HCT116 (cell line): ENCODE measurements at regions not wholly inside any gene's neighbourhood (a gene's known extent, or its start where the extent isn't known, plus 50 kb on each side); places are given as distances from the start of the nearest gene placed in this dataset.

Experiments
- ATAC-seq: fragments of 200-7000 bp; cut with Tn5 transposase; 2 replicates; pipeline ENCODE4 v1.9.1; 2020; ENCODE audit warnings: mild to moderate bottlenecking, moderate library complexity
- BruUV-seq: library from RNA; stranded (reverse); fragments of 400-500 nt; replicated peaks from 2 replicates; lab custom pipeline; 2021; lab: Mats Ljungman, UMichigan
- CTCF ChIA-PET: fragments of 300-600 bp; sonication (Branson Sonifier 250); formaldehyde crosslinking; loops from one replicate; lab custom pipeline; 2021; ENCODE audit warnings: antibody characterized with exemption; lab: Charles Lee
- POLR2A ChIA-PET: fragments of 300-600, 350-600 bp; sonication (Branson Sonifier 250); formaldehyde crosslinking; loops from one replicate; lab custom pipeline; 2021; ENCODE audit warnings: antibody characterized with exemption; lab: Charles Lee
- RAD21 ChIA-PET, 2 experiments: fragments of 300-600 bp; sonication (Branson Sonifier 250); formaldehyde crosslinking; loops; one replicate each; lab custom pipeline; 2023; ENCODE audit warnings: low total read pairs in 2 of 2; ENCODE audit not compliant: uncharacterized antibody in 2 of 2, unreplicated experiment in 2 of 2, low non-redundant PET in 1 of 2; lab: Charles Lee
- DNase-seq: peaks from one replicate; pipeline ENCODE4 v3.0.0-alpha.2; 2010; ENCODE audit warnings: low read depth, low spot score
- H2AFZ ChIP-seq: fragments of 200-600 bp; shearing (Covaris generic), sonication (generic); 2 replicates; pipeline ENCODE4 v1.6.1; 2017; ENCODE audit warnings: low read depth, mixed run types, mixed read lengths, antibody characterized with exemption, low read length; ENCODE audit not compliant: poor library complexity, severe bottlenecking
- H3K27ac ChIP-seq: 2 replicates; pipeline ENCODE4 v1.5.1; 2012; ENCODE audit warnings: low read depth, low read length
- H3K27me3 ChIP-seq: fragments of 200-600 bp; sonication (generic); 2 replicates; pipeline ENCODE4 v1.6.1; 2016; ENCODE audit warnings: mixed run types, low read length, mixed read lengths; ENCODE audit not compliant: insufficient read depth
- H3K36me3 ChIP-seq, 2 experiments: fragments of 200-500 bp in 1 of 2; fragments of 200-600 bp in 1 of 2; sonication (Bioruptor generic) in 1 of 2; sonication (generic) in 1 of 2; 2 replicates each; pipeline versions ENCODE4 v1.5.1 to v1.6.1; 2014 to 2016; ENCODE audit warnings: low read length in 2 of 2, inconsistent platforms in 1 of 2, mixed read lengths in 1 of 2, mixed run types in 1 of 2; ENCODE audit not compliant: insufficient read depth in 2 of 2, control insufficient read depth in 1 of 2
- H3K4me1 ChIP-seq, 2 experiments: fragments of 200-600 bp in 1 of 2; sonication (generic) in 1 of 2; 2 replicates each; pipeline versions ENCODE4 v1.5.1 to v1.6.1; 2012 to 2017; ENCODE audit warnings: low read length in 2 of 2, inconsistent platforms in 1 of 2, mild to moderate bottlenecking in 1 of 2, mixed read lengths in 1 of 2, mixed run types in 1 of 2, moderate library complexity in 1 of 2; ENCODE audit not compliant: insufficient read depth in 2 of 2, control insufficient read depth in 1 of 2
- H3K4me2 ChIP-seq: fragments of 200-600 bp; sonication (generic); 2 replicates; pipeline ENCODE4 v1.6.1; 2017; ENCODE audit warnings: mixed run types, low read length, mixed read lengths
- H3K4me3 ChIP-seq, 2 experiments: fragments of 200-600 bp in 1 of 2; sonication (generic) in 1 of 2; replicated peaks in 1 of 2; 2 replicates each; pipeline ENCODE4 v1.5.1; 2011 to 2016; ENCODE audit warnings: low read length in 2 of 2, control low read depth in 1 of 2, low read depth in 1 of 2, mild to moderate bottlenecking in 1 of 2, mixed read lengths in 1 of 2, mixed run types in 1 of 2
- H3K79me2 ChIP-seq: fragments of 200-600 bp; sonication (generic); 2 replicates; pipeline ENCODE4 v1.6.1; 2017; ENCODE audit warnings: mild to moderate bottlenecking, mixed run types, low read length, moderate library complexity, mixed read lengths; ENCODE audit not compliant: insufficient read depth
- H3K9ac ChIP-seq: fragments of 200-600 bp; sonication (generic); 2 replicates; pipeline ENCODE4 v1.6.1; 2016; ENCODE audit warnings: low read length, mixed read lengths
- H3K9me2 ChIP-seq: fragments of 200-600 bp; sonication (generic), shearing (Covaris generic); 2 replicates; pipeline ENCODE4 v1.6.1; 2017; ENCODE audit warnings: mixed run types, mild to moderate bottlenecking, moderate library complexity; ENCODE audit not compliant: insufficient read depth
- H3K9me3 ChIP-seq, 2 experiments: fragments of 200-500 bp in 1 of 2; fragments of 200-600 bp in 1 of 2; sonication (Bioruptor generic) in 1 of 2; sonication (generic) in 1 of 2; 2 replicates each; pipeline ENCODE4 v1.6.1; 2014 to 2017; ENCODE audit warnings: low read length in 2 of 2, mixed read lengths in 2 of 2, inconsistent platforms in 1 of 2, low read depth in 1 of 2, mild to moderate bottlenecking in 1 of 2, mixed run types in 1 of 2, moderate library complexity in 1 of 2; ENCODE audit not compliant: control insufficient read depth in 1 of 2, insufficient read depth in 1 of 2
- H4K20me1 ChIP-seq: fragments of 200-600 bp; sonication (generic), shearing (Covaris generic); 2 replicates; pipeline ENCODE4 v1.6.1; 2017; ENCODE audit warnings: mixed run types, mild to moderate bottlenecking, moderate library complexity; ENCODE audit not compliant: insufficient read depth
- ATF3 ChIP-seq: IDR thresholded peaks from 2 replicates; pipeline ENCODE4 v1.6.1; 2012
- CEBPB ChIP-seq: IDR thresholded peaks from 2 replicates; pipeline ENCODE4 v1.6.1; 2012; ENCODE audit warnings: low read depth
- EGR1 ChIP-seq: IDR thresholded peaks from 2 replicates; pipeline ENCODE4 v1.6.1; 2012; ENCODE audit warnings: low read depth
- ELF1 ChIP-seq: IDR thresholded peaks from 2 replicates; pipeline ENCODE4 v1.6.1; 2012; ENCODE audit warnings: low read depth, borderline replicate concordance
- EZH2 ChIP-seq: fragments of 200-600 bp; sonication (generic); IDR thresholded peaks from 2 replicates; pipeline ENCODE4 v1.6.1; 2017; ENCODE audit warnings: antibody characterized with exemption, mixed run types
- EZH2phosphoT487 ChIP-seq: fragments of 200-600 bp; IDR thresholded peaks from 2 replicates; pipeline ENCODE4 v1.6.1; 2018; ENCODE audit warnings: antibody characterized with exemption, borderline replicate concordance
- JUND ChIP-seq: IDR thresholded peaks from 2 replicates; pipeline ENCODE4 v1.6.1; 2012
- MAX ChIP-seq: IDR thresholded peaks from 2 replicates; pipeline ENCODE4 v1.6.1; 2012
- POLR2A ChIP-seq: IDR thresholded peaks from 2 replicates; pipeline ENCODE4 v1.7.0; 2011; ENCODE audit warnings: borderline replicate concordance; ENCODE audit not compliant: insufficient read depth, insufficient read length; ENCODE audit errors: extremely low read depth
- POLR2AphosphoS5 ChIP-seq: IDR thresholded peaks from 2 replicates; pipeline ENCODE4 v1.6.1; 2011; ENCODE audit warnings: mild to moderate bottlenecking, low read depth, low read length, moderate library complexity
- RAD21 ChIP-seq: IDR thresholded peaks from 2 replicates; pipeline ENCODE4 v1.6.1; 2012; ENCODE audit warnings: low read depth, mild to moderate bottlenecking
- REST ChIP-seq: IDR thresholded peaks from 2 replicates; pipeline ENCODE4 v1.6.1; 2012; ENCODE audit warnings: low read depth
- SIN3A ChIP-seq: IDR thresholded peaks from 2 replicates; pipeline ENCODE4 v1.6.1; 2012; ENCODE audit warnings: low read depth
- SP1 ChIP-seq: IDR thresholded peaks from 2 replicates; pipeline ENCODE4 v1.6.1; 2012; ENCODE audit warnings: low read depth
- TCF7L2 ChIP-seq: IDR thresholded peaks from 2 replicates; pipeline ENCODE4 v1.7.0; 2011; ENCODE audit warnings: borderline replicate concordance, inconsistent platforms; ENCODE audit not compliant: insufficient read depth, insufficient read length; ENCODE audit errors: extremely low read depth
- YY1 ChIP-seq: IDR thresholded peaks from 2 replicates; pipeline ENCODE4 v1.6.1; 2011; ENCODE audit warnings: low read length, low read depth, moderate library complexity, mild to moderate bottlenecking; ENCODE audit not compliant: insufficient replicate concordance; ENCODE audit errors: extremely low read depth
- ZBTB33 ChIP-seq: IDR thresholded peaks from 2 replicates; pipeline ENCODE4 v1.6.1; 2011; ENCODE audit warnings: mild to moderate bottlenecking, low read length, moderate library complexity; ENCODE audit not compliant: insufficient replicate concordance; ENCODE audit errors: extremely low read depth
- ZFX ChIP-seq: fragments of 450-650 bp; IDR thresholded peaks from 2 replicates; pipeline ENCODE4 v1.6.1; 2017
- ZNF274 ChIP-seq: fragments of 200-500 bp; sonication (Bioruptor generic); IDR thresholded peaks from 2 replicates; pipeline ENCODE4 v1.6.1; 2014; ENCODE audit warnings: mild to moderate bottlenecking, low read depth, low read length, inconsistent platforms
- intact Hi-C: fragments of 100-400 bp; cut with micrococcal nuclease; formaldehyde crosslinking; loops from 2 replicates; pipeline ENCODE4 v1.10.0; 2022

GRCh38 chr5:176162198-176162597 is 76.0 kb upstream of the SIMC1 start:
- no peak overlapping the region for H2AFZ ChIP-seq
- POLR2A ChIA-PET: no interaction called here

More at GRCh38 chr5:176162198-176162597, 76.0 kb upstream of the SIMC1 start:
- intact Hi-C loops: no loop called here
- ATAC-seq (no peak), DNase-seq (no peak)
- BruUV-seq: no TSS peak
- RAD21 ChIA-PET: no interaction called here
- no peaks in the 10 kb centered on the region for H3K36me3 ChIP-seq
- CTCF ChIA-PET: no interaction called here
- TF ChIP-seq EZH2phosphoT487: no peak
- TF ChIP-seq EZH2: no peak
- no peak for TF ChIP-seq JUND
- TF ChIP-seq REST: no peak
- TF ChIP-seq MAX: no peak
- TF ChIP-seq ELF1: no peak
- no peak for TF ChIP-seq EGR1
- TF ChIP-seq YY1: no peak
- no peak for TF ChIP-seq ZFX
- TF ChIP-seq SP1: no peak
- TF ChIP-seq ZNF274: no peak
- no peak for TF ChIP-seq POLR2AphosphoS5
- TF ChIP-seq ATF3: no peak
- TF ChIP-seq ZBTB33: no peak
- TF ChIP-seq CEBPB: no peak
- TF ChIP-seq RAD21: no peak
- no peak for TF ChIP-seq TCF7L2
- no peak for TF ChIP-seq SIN3A
- no peak for TF ChIP-seq POLR2A
- H3K9me2 ChIP-seq: no peaks in the 10 kb centered on the region
- no peaks in the 10 kb centered on the region for H3K9me3 ChIP-seq
- 0 out of 2 replicates have a peak, but pooled peaks cover 3% of the 10 kb centered on the region for H3K27me3 ChIP-seq
- no peak overlapping the region for H3K9ac ChIP-seq
- H3K4me2 ChIP-seq: no peak overlapping the region
- H3K4me3 ChIP-seq: no peak overlapping the region
- H3K79me2 ChIP-seq: no peaks in the 10 kb centered on the region
- no peaks in the 10 kb centered on the region for H4K20me1 ChIP-seq
- H3K4me1 ChIP-seq: peaks cover 0 to 5% of the 10 kb centered on the region in 2 experiments; a peak in 1 of 4 replicates
- no peak overlapping the region for H3K27ac ChIP-seq
